GM12878 (cell line): ENCODE measurements at regions not wholly inside any gene's neighbourhood (a gene's known extent, or its start where the extent isn't known, plus 50 kb on each side); places are given as distances from the start of the nearest gene placed in this dataset.
"Not testable (repeated sequence)": the region's sequence is repeated elsewhere in the genome, so short reads cannot be mapped to it uniquely, and the experiment has no call there.

ENCODE experiments used
- ATAC-seq: fragments of 200-7000 bp; cut with Tn5 transposase; 3 replicates; pipeline ENCODE4 v1.9.1; 2020; ENCODE audit warnings: mild to moderate bottlenecking, moderate library complexity
- BruUV-seq: library from RNA; stranded (reverse); fragments of 400-500 nt; replicated peaks from 2 replicates; lab custom pipeline; 2021; lab: Mats Ljungman, UMichigan
- CTCF ChIA-PET: fragments of 300-600 bp; sonication (Branson Sonifier 250); formaldehyde crosslinking; extraction: SDS; loops from one replicate; lab custom pipeline; 2021; ENCODE audit warnings: inconsistent platforms; lab: Yijun Ruan, JAX
- POLR2A ChIA-PET: fragments of 350-600 bp; formaldehyde crosslinking; extraction: SDS; loops from one replicate; lab custom pipeline; 2021; ENCODE audit warnings: inconsistent platforms; lab: Charles Lee
- RAD21 ChIA-PET: fragments of 300-600 bp; sonication (Branson Sonifier 250); formaldehyde crosslinking; loops from one replicate; lab custom pipeline; 2023; ENCODE audit warnings: antibody characterized with exemption; ENCODE audit not compliant: unreplicated experiment; lab: Charles Lee
- SMC1A ChIA-PET: fragments of 300-600 bp; sonication (Branson Sonifier 250); formaldehyde crosslinking; loops from one replicate; lab custom pipeline; 2023; ENCODE audit not compliant: unreplicated experiment, uncharacterized antibody; lab: Charles Lee
- DNase-seq: peaks from one replicate; pipeline ENCODE4 v3.0.0-alpha.2; 2011; ENCODE audit warnings: low read depth, low spot score
- FAIRE-seq: peaks from 3 replicates; lab custom pipeline; 2011; peaks lifted over from hg19 to GRCh38; lab: Jason Lieb, UNC
- H2AFZ ChIP-seq: 2 replicates; pipeline ENCODE4 v1.6.0; 2011; ENCODE audit warnings: low read depth, low read length, control low read depth; ENCODE audit not compliant: control insufficient read depth
- H3K27ac ChIP-seq: 2 replicates; pipeline ENCODE4 v1.5.1; 2011; ENCODE audit warnings: control low read depth; ENCODE audit not compliant: control insufficient read depth, insufficient read depth
- H3K27me3 ChIP-seq, 2 experiments: replicated peaks in 1 of 2; 2 replicates each; pipeline versions ENCODE4 v1.6.0 to v1.6.1; 2011; ENCODE audit warnings: low read length in 1 of 2; ENCODE audit not compliant: control insufficient read depth in 2 of 2, insufficient read depth in 2 of 2
- H3K36me3 ChIP-seq, 2 experiments: 2 replicates each; pipeline ENCODE4 v1.5.1; 2011; ENCODE audit warnings: low read length in 1 of 2; ENCODE audit not compliant: control insufficient read depth in 2 of 2, insufficient read depth in 2 of 2
- H3K4me1 ChIP-seq: 2 replicates; pipeline ENCODE4 v1.6.1; 2011; ENCODE audit warnings: mild to moderate bottlenecking, low read length, moderate library complexity, mixed read lengths; ENCODE audit not compliant: control insufficient read depth, insufficient read depth
- H3K4me2 ChIP-seq: 2 replicates; pipeline ENCODE4 v1.6.0; 2011; ENCODE audit warnings: control low read depth; ENCODE audit not compliant: control insufficient read depth, insufficient read depth
- H3K4me3 ChIP-seq: fragments of 200-600 bp; sonication (generic); 2 replicates; pipeline ENCODE4 v1.5.1; 2016
- H3K79me2 ChIP-seq: 2 replicates; pipeline ENCODE4 v1.6.0; 2011; ENCODE audit warnings: low read length; ENCODE audit not compliant: control insufficient read depth, insufficient read depth
- H3K9ac ChIP-seq: 2 replicates; pipeline ENCODE4 v1.8.0; 2011; ENCODE audit warnings: low read length, control low read depth, mixed read lengths; ENCODE audit not compliant: control insufficient read depth, insufficient read depth
- H3K9me3 ChIP-seq: replicated peaks from 3 replicates; pipeline ENCODE4 v1.5.1; 2011; ENCODE audit warnings: mild to moderate bottlenecking, low read length; ENCODE audit not compliant: control insufficient read depth, insufficient read depth
- H4K20me1 ChIP-seq: 2 replicates; pipeline ENCODE4 v1.6.0; 2011; ENCODE audit not compliant: control insufficient read depth, insufficient read depth
- CBX3 ChIP-seq: fragments of 200-600 bp; sonication (generic); IDR thresholded peaks from 2 replicates; pipeline ENCODE4 v1.6.1; 2016; ENCODE audit warnings: low read depth, borderline replicate concordance
- ETV6 ChIP-seq, 2 experiments: fragments of 450-650 bp in 1 of 2; IDR thresholded peaks in 1 of 2; conservative IDR thresholded peaks in 1 of 2; 2 replicates each; pipeline ENCODE4 v1.6.1; 2014; ENCODE audit warnings: antibody characterized with exemption in 1 of 2, borderline replicate concordance in 1 of 2, low read depth in 1 of 2, mild to moderate bottlenecking in 1 of 2, moderate library complexity in 1 of 2
- HDGF ChIP-seq: fragments of 450-650 bp; IDR thresholded peaks from 2 replicates; pipeline ENCODE4 v1.6.1; 2016; ENCODE audit warnings: antibody characterized with exemption
- IKZF2 ChIP-seq, 2 experiments: fragments of 450-650 bp; IDR thresholded peaks; 2 replicates each; pipeline ENCODE4 v1.6.1; 2017; ENCODE audit warnings: mild to moderate bottlenecking in 2 of 2, moderate library complexity in 2 of 2
- IRF5 ChIP-seq: fragments of 450-650 bp; IDR thresholded peaks from 2 replicates; pipeline ENCODE4 v1.6.1; 2017; ENCODE audit warnings: borderline replicate concordance
- NBN ChIP-seq: fragments of 450-650 bp; IDR thresholded peaks from 2 replicates; pipeline ENCODE4 v1.6.1; 2016
- NFXL1 ChIP-seq: fragments of 450-650 bp; IDR thresholded peaks from 2 replicates; pipeline ENCODE4 v1.6.1; 2017; ENCODE audit warnings: antibody characterized with exemption, mild to moderate bottlenecking, borderline replicate concordance
- NR2C1 ChIP-seq: fragments of 450-650 bp; IDR thresholded peaks from 2 replicates; pipeline ENCODE4 v1.6.1; 2017; ENCODE audit warnings: antibody characterized with exemption, mild to moderate bottlenecking, moderate library complexity
- RAD51 ChIP-seq: fragments of 450-650 bp; IDR thresholded peaks from 2 replicates; pipeline ENCODE4 v1.6.1; 2016; ENCODE audit warnings: moderate library complexity, mild to moderate bottlenecking, inconsistent platforms
- SKIL ChIP-seq: fragments of 450-650 bp; IDR thresholded peaks from 2 replicates; pipeline ENCODE4 v1.6.1; 2017; ENCODE audit warnings: mild to moderate bottlenecking, low read depth, inconsistent platforms; ENCODE audit not compliant: poor library complexity, severe bottlenecking
- SMAD1 ChIP-seq: fragments of 450-650 bp; IDR thresholded peaks from 2 replicates; pipeline ENCODE4 v1.6.1; 2018; ENCODE audit warnings: mild to moderate bottlenecking, low read depth; ENCODE audit not compliant: partially characterized antibody
- ZBTB11 ChIP-seq: fragments of 450-650 bp; formaldehyde crosslinking; IDR thresholded peaks from 2 replicates; pipeline ENCODE4 v1.5.0; 2022; ENCODE audit warnings: mild to moderate bottlenecking, missing genetic modification characterization
- ZNF622 ChIP-seq: fragments of 450-650 bp; IDR thresholded peaks from 2 replicates; pipeline ENCODE4 v1.6.1; 2017; ENCODE audit warnings: mild to moderate bottlenecking, inconsistent platforms
- WGBS: methylation state at CpG from one replicate; pipeline ENCODE4 v1.1.6; 2016; ENCODE audit warnings: low lambda C conversion rate; ENCODE audit not compliant: insufficient replicate concordance, insufficient coverage; ENCODE audit errors: missing lambda C conversion rate; 5-methylcytosine and 5-hydroxymethylcytosine counted together
- in situ Hi-C: fragments of 300-500 bp; cut with MboI; formaldehyde crosslinking; loops from 9 replicates; pipeline ENCODE4 v1.14.3; 2018; ENCODE audit warnings: mixed read lengths
- intact Hi-C: fragments of 100-400 bp; cut with micrococcal nuclease; formaldehyde crosslinking; loops from one replicate; pipeline ENCODE4 v1.14.2; 2022; ENCODE audit not compliant: unreplicated experiment

GRCh38 chr21:8419925-8420560 lies 2101.3 kb upstream of the TPTE start (continued):
- TF ChIP-seq SKIL (peak; percentile 32), NR2C1 (peak; percentile 49; the same call in 1 of the 2 replicates), ZBTB11 (CRISPR knock-in tag) (peak; percentile 74), HDGF (peak; percentile 83; the same call in 1 of the 2 replicates), SMAD1 (peak; percentile 90), RAD51 (peak; percentile 29; the same call in 1 of the 2 replicates), IRF5 (peak; percentile 92), IKZF2 (IDR thresholded peaks at IDR 0.05) (peak; percentile 16 to 72; a peak in 2 of 4 replicates), ZNF622 (peak; percentile 46), NBN (peak; percentile 60; the same call in 1 of the 2 replicates), CBX3 (peak; percentile 99), ETV6 (conservative IDR thresholded peaks at IDR 0.05 in 1 of 2, IDR thresholded peaks at IDR 0.05 in 1 of 2; ENCODE audit: borderline replicate concordance in 1 of 2, low read depth in 1 of 2) (peak in 1 of 2 experiments; percentile 99; a peak in 2 of 4 replicates), NFXL1 (peak; percentile 90; the same call in 1 of the 2 replicates)

GRCh38 chr21:8427790-8428667 lies 2093.4 kb upstream of the TPTE start:
- FAIRE-seq, H3K36me3 ChIP-seq, H2AFZ ChIP-seq, H4K20me1 ChIP-seq, H3K9me3 ChIP-seq, intact Hi-C loops, H3K27me3 ChIP-seq, RAD21 ChIA-PET, BruUV-seq, SMC1A ChIA-PET, CTCF ChIA-PET, POLR2A ChIA-PET, DNase-seq, H3K4me1 ChIP-seq, in situ Hi-C loops, H3K4me2 ChIP-seq, H3K27ac ChIP-seq, H3K4me3 ChIP-seq, H3K79me2 ChIP-seq, H3K9ac ChIP-seq: not testable (repeated sequence)
- no CpG with 5 or more reads among the region's 47 CpGs for WGBS
- peak; percentile 55 for ATAC-seq
